Adrenal gland (tissue), 5 donors: ENCODE measurements at regions not wholly inside any gene's neighbourhood (a gene's known extent, or its start where the extent isn't known, plus 50 kb on each side); places are given as distances from the start of the nearest gene placed in this dataset.

Source experiments
- POLR2A ChIP-seq, 2 donors: fragments of 450-650 bp; IDR thresholded peaks; one replicate each; pipeline ENCODE4 v1.6.1; 2017; ENCODE audit warnings: antibody characterized with exemption in 2 of 2, mild to moderate bottlenecking in 2 of 2, moderate library complexity in 1 of 2
- TF ChIP-seq, protein P1 (sequence below), 6 experiments: fragments of 450-650 bp in 4 of 6; fragments of 200-600 bp in 2 of 6; sonication (generic) in 1 of 6; IDR thresholded peaks; 1 replicate in 5 of 6; 2 replicates in 1 of 6; pipeline versions ENCODE4 v1.5.1 to v1.8.0; 2016 to 2021; ENCODE audit warnings: antibody characterized with exemption in 6 of 6, mild to moderate bottlenecking in 2 of 6, moderate library complexity in 1 of 6
- donor health status: DM: no; HTN: no; CAD: no.

- TF ChIP-seq POLR2A (IDR thresholded peaks at IDR 0.05) = no peak
- TF ChIP-seq, protein P1, sequence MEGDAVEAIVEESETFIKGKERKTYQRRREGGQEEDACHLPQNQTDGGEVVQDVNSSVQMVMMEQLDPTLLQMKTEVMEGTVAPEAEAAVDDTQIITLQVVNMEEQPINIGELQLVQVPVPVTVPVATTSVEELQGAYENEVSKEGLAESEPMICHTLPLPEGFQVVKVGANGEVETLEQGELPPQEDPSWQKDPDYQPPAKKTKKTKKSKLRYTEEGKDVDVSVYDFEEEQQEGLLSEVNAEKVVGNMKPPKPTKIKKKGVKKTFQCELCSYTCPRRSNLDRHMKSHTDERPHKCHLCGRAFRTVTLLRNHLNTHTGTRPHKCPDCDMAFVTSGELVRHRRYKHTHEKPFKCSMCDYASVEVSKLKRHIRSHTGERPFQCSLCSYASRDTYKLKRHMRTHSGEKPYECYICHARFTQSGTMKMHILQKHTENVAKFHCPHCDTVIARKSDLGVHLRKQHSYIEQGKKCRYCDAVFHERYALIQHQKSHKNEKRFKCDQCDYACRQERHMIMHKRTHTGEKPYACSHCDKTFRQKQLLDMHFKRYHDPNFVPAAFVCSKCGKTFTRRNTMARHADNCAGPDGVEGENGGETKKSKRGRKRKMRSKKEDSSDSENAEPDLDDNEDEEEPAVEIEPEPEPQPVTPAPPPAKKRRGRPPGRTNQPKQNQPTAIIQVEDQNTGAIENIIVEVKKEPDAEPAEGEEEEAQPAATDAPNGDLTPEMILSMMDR (IDR thresholded peaks at IDR 0.05) = no peak
These were observed 90.6 kb downstream of the POLR2M start for GRCh38 chr15:57797110-57797509.
